Kasumi-1 (cell line): ENCODE measurements at regions not wholly inside any gene's neighbourhood (a gene's known extent, or its start where the extent isn't known, plus 50 kb on each side); places are given as distances from the start of the nearest gene placed in this dataset.
"Not testable (repeated sequence)": the region's sequence is repeated elsewhere in the genome, so short reads cannot be mapped to it uniquely, and the experiment has no call there.

Experiments used
- DNase-seq, 2 experiments: peaks; one replicate each; lab custom pipeline; 2025; lab: John Stamatoyannopoulos, UW

- DNase-seq = no peak
Observed at GRCh38 chr13:19362946-19363510, 181.4 kb upstream of the TUBA3C start.

- DNase-seq = not testable (repeated sequence)
Observed at GRCh38 chr13:19359697-19360096, 178.1 kb upstream of the TUBA3C start.

GRCh38 chr13:19345916-19346422 lies 164.3 kb upstream of the TUBA3C start:
- DNase-seq = no peak

- DNase-seq = no peak
Observed at GRCh38 chr13:19345158-19345557, 163.5 kb upstream of the TUBA3C start.

- DNase-seq = peak in 1 of 2 experiments; percentile 2
Observed at GRCh38 chr13:19344585-19345120, 163.0 kb upstream of the TUBA3C start.

- no peak for DNase-seq
Observed at GRCh38 chr13:19332378-19332777, 150.8 kb upstream of the TUBA3C start.

- DNase-seq = no peak
Observed at GRCh38 chr13:19329365-19329764, 147.7 kb upstream of the TUBA3C start.

GRCh38 chr13:19324325-19324724 lies 142.7 kb upstream of the TUBA3C start:
- no peak for DNase-seq

- no peak for DNase-seq
Observed at GRCh38 chr13:19321222-19321621, 139.6 kb upstream of the TUBA3C start.

GRCh38 chr13:19305434-19305833 lies 123.8 kb upstream of the TUBA3C start:
- no peak for DNase-seq

- DNase-seq = no peak
Observed at GRCh38 chr13:19289180-19289579, 107.6 kb upstream of the TUBA3C start.

GRCh38 chr13:19283836-19284235 lies 102.2 kb upstream of the TUBA3C start:
- no peak for DNase-seq

- no peak for DNase-seq
Observed at GRCh38 chr13:19268331-19268730, 86.7 kb upstream of the TUBA3C start.

GRCh38 chr13:19267746-19268145 lies 86.1 kb upstream of the TUBA3C start:
- DNase-seq = no peak

- peak; percentile 67 to 71 for DNase-seq
Observed at GRCh38 chr13:19266979-19267378, 85.4 kb upstream of the TUBA3C start.

- DNase-seq = no peak
Observed at GRCh38 chr13:19264711-19265110, 83.1 kb upstream of the TUBA3C start.

GRCh38 chr13:19252381-19252780 lies 70.8 kb upstream of the TUBA3C start:
- DNase-seq = no peak

GRCh38 chr13:19239114-19239860 lies 57.7 kb upstream of the TUBA3C start:
- DNase-seq = no peak
